ENCODE measurements at regions not wholly inside any gene's neighbourhood (a gene's known extent, or its start where the extent isn't known, plus 50 kb on each side); places are given as distances from the start of the nearest gene placed in this dataset.

- TF ChIP-seq EP300 (IDR thresholded peaks at IDR 0.05) (no peak), CTCF (IDR thresholded peaks at IDR 0.05) (no peak), POLR2A (IDR thresholded peaks at IDR 0.05) (no peak)
Observed at GRCh38 chr7:68688416-68689086, 909.7 kb upstream of the AUTS2 start.

Data from ovary (tissue), 3 donors.